ENCODE measurements at regions not wholly inside any gene's neighbourhood (a gene's known extent, or its start where the extent isn't known, plus 50 kb on each side); places are given as distances from the start of the nearest gene placed in this dataset.
"Not testable (repeated sequence)": the region's sequence is repeated elsewhere in the genome, so short reads cannot be mapped to it uniquely, and the experiment has no call there.

- peak; percentile 23 for DNase-seq
Observed at GRCh38 chr2:61620244-61621159, 82.3 kb upstream of the XPO1 start.

GRCh38 chr2:61619561-61619960 lies 81.4 kb upstream of the XPO1 start:
- DNase-seq, result no peak

GRCh38 chr2:61617610-61618009 lies 79.5 kb upstream of the XPO1 start:
- DNase-seq, result no peak

- no peak for DNase-seq
Observed at GRCh38 chr2:61605245-61605644, 67.1 kb upstream of the XPO1 start.

- no peak for DNase-seq
Observed at GRCh38 chr2:61604433-61604832, 66.3 kb upstream of the XPO1 start.

- peak; percentile 27 for DNase-seq
Observed at GRCh38 chr2:61598515-61599156, 60.5 kb upstream of the XPO1 start.

GRCh38 chr2:61597300-61598289 lies 59.4 kb upstream of the XPO1 start:
- DNase-seq, result no peak

- DNase-seq, result not testable (repeated sequence)
Observed at GRCh38 chr2:61594201-61594600, 56.0 kb upstream of the XPO1 start.

GRCh38 chr2:61593648-61594047 lies 55.5 kb upstream of the XPO1 start:
- not testable (repeated sequence) for DNase-seq

- no peak for DNase-seq
Observed at GRCh38 chr2:61590214-61590613, 52.1 kb upstream of the XPO1 start.

- no peak for DNase-seq
Observed at GRCh38 chr2:61588566-61588965, 50.4 kb upstream of the XPO1 start.
